ENCODE measurements at regions not wholly inside any gene's neighbourhood (a gene's known extent, or its start where the extent isn't known, plus 50 kb on each side); places are given as distances from the start of the nearest gene placed in this dataset.
A peak's percentile ranks its signal among the peaks of the same experiment; 100 is the strongest.

DNA sequence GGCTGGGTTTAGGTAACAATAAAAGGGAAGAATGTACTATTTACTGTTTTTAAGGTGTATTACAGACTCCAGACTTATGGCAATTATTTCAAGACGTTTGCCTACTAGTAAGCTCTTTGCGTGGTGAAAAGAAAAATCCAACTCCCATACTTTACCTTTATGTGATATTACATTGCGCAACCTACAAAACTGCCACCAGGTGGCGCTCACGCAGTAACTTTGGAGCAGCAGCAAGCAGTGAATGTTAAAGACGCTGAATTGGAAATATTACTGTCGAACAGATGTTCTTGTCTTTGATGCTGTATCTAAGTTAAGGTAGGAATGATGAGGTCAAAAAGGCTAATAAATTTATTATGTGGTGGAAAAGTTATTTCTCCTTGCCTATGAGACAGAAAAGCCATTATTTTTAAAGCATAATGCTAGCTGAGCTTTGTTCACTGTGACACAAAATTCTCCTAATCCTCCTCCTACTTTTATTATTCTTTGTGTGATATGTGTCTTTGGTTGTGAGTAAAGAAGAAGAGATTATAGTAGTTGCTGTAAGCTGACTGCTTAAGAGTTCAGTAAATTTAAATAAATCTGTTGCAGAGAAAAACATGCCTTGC is 1099.8 kb upstream of the TENM3 start:
- no peak overlapping the region for H3K9ac ChIP-seq (ENCODE audit: control insufficient read depth, insufficient read depth, low read length)
- H3K4me3 ChIP-seq: no peak overlapping the region
- ChIA-PET SMC1A (ENCODE audit: uncharacterized antibody, unreplicated experiment) (interaction anchor here (1.0 to 1.3 kb wide), 4 partner anchors 125 to 385 kb away, joined by 3 to 13 read pairs (median 5); no protein-coding TSS in a partner anchor), POLR2A (no interaction called here), CTCF (interaction anchor here (1.3 to 4.1 kb wide), 7 partner anchors 10 to 384 kb away, joined by 3 to 50 read pairs (median 4); no protein-coding TSS in a partner anchor), RAD21 (ENCODE audit: unreplicated experiment) (interaction anchor here (0.7 to 3.1 kb wide), 5 partner anchors 8 to 1782 kb away, joined by 3 to 22 read pairs (median 3); no protein-coding TSS in a partner anchor)
- intact Hi-C loops (cut with micrococcal nuclease; ENCODE audit: unreplicated experiment) (loop anchor here (1.0 to 10.0 kb wide), 5 partner anchors 159 to 1781 kb away; no protein-coding TSS in a partner anchor), in situ Hi-C loops (cut with MboI) (loop anchor here (5.0 kb wide), 1 partner anchor 389 kb away; no protein-coding TSS in a partner anchor)
- H2AFZ ChIP-seq (ENCODE audit: control insufficient read depth, low read depth, low read length): no peak overlapping the region
- DNase-seq (ENCODE audit: low read depth, low spot score) (peak; percentile 5), FAIRE-seq (peak; percentile 91), ATAC-seq (peak; percentile 90)
- no peak overlapping the region for H3K27ac ChIP-seq (ENCODE audit: control insufficient read depth, insufficient read depth)
- no TSS peak for BruUV-seq (replicated peaks)
- no peaks in the 10 kb centered on the region; a peak in 1 of 4 replicates for H3K27me3 ChIP-seq (replicated peaks in 1 of 2; ENCODE audit: control insufficient read depth in 2 of 2, insufficient read depth in 2 of 2, low read length in 1 of 2)
- H3K36me3 ChIP-seq (ENCODE audit: control insufficient read depth in 2 of 2, insufficient read depth in 2 of 2, low read length in 1 of 2): no peaks in the 10 kb centered on the region
- no peaks in the 10 kb centered on the region for H3K9me3 ChIP-seq (replicated peaks; ENCODE audit: control insufficient read depth, insufficient read depth, low read length)
- H3K4me2 ChIP-seq (ENCODE audit: control insufficient read depth, insufficient read depth): no peak overlapping the region
- H4K20me1 ChIP-seq (ENCODE audit: control insufficient read depth, insufficient read depth): no peaks in the 10 kb centered on the region
- 7% methylated on average over 7 of the region's 7 CpGs for WGBS (ENCODE audit: insufficient coverage, insufficient replicate concordance, low lambda C conversion rate, missing lambda C conversion rate)
- no peaks in the 10 kb centered on the region for H3K4me1 ChIP-seq (ENCODE audit: control insufficient read depth, insufficient read depth, low read length)
- H3K79me2 ChIP-seq (ENCODE audit: control insufficient read depth, insufficient read depth, low read length): no peaks in the 10 kb centered on the region
- TF ChIP-seq SUPT20H (IDR thresholded peaks at IDR 0.05; ENCODE audit: borderline replicate concordance, control insufficient read depth, low read depth, low read length) (no peak), CEBPB (IDR thresholded peaks at IDR 0.05; ENCODE audit: borderline replicate concordance in 1 of 2, low read depth in 2 of 2, low read length in 2 of 2) (peak in 1 of 2 experiments; percentile 57; a peak in 2 of 4 replicates), ASH2L (IDR thresholded peaks at IDR 0.05; ENCODE audit: borderline replicate concordance, low read depth) (no peak), KAT2A (conservative IDR thresholded peaks at IDR 0.05; ENCODE audit: control insufficient read depth, low read depth, low read length) (no peak), CHD1 (IDR thresholded peaks at IDR 0.05; ENCODE audit: low read depth, low read length) (no peak), WRNIP1 (IDR thresholded peaks at IDR 0.05; ENCODE audit: borderline replicate concordance, low read depth, low read length) (no peak), STAT1 (conservative IDR thresholded peaks at IDR 0.05) (no peak), ZNF384 (IDR thresholded peaks at IDR 0.05; ENCODE audit: borderline replicate concordance, low read depth, low read length) (no peak), RAD21 (IDR thresholded peaks at IDR 0.05; ENCODE audit: insufficient read depth, low read depth, low read length) (peak; percentile 95), SREBF2 (IDR thresholded peaks at IDR 0.05; ENCODE audit: low read length) (no peak), IKZF1 (conservative IDR thresholded peaks at IDR 0.05) (no peak)
- TF ChIP-seq, protein P1, sequence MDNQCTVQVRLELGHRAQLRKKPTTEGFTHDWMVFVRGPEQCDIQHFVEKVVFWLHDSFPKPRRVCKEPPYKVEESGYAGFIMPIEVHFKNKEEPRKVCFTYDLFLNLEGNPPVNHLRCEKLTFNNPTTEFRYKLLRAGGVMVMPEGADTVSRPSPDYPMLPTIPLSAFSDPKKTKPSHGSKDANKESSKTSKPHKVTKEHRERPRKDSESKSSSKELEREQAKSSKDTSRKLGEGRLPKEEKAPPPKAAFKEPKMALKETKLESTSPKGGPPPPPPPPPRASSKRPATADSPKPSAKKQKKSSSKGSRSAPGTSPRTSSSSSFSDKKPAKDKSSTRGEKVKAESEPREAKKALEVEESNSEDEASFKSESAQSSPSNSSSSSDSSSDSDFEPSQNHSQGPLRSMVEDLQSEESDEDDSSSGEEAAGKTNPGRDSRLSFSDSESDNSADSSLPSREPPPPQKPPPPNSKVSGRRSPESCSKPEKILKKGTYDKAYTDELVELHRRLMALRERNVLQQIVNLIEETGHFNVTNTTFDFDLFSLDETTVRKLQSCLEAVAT (IDR thresholded peaks at IDR 0.05): no peak
- TF ChIP-seq, protein P2, sequence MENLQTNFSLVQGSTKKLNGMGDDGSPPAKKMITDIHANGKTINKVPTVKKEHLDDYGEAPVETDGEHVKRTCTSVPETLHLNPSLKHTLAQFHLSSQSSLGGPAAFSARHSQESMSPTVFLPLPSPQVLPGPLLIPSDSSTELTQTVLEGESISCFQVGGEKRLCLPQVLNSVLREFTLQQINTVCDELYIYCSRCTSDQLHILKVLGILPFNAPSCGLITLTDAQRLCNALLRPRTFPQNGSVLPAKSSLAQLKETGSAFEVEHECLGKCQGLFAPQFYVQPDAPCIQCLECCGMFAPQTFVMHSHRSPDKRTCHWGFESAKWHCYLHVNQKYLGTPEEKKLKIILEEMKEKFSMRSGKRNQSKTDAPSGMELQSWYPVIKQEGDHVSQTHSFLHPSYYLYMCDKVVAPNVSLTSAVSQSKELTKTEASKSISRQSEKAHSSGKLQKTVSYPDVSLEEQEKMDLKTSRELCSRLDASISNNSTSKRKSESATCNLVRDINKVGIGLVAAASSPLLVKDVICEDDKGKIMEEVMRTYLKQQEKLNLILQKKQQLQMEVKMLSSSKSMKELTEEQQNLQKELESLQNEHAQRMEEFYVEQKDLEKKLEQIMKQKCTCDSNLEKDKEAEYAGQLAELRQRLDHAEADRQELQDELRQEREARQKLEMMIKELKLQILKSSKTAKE (IDR thresholded peaks at IDR 0.05; ENCODE audit: low read depth, poor library complexity, severe bottlenecking): no peak
- TF ChIP-seq, protein P3, sequence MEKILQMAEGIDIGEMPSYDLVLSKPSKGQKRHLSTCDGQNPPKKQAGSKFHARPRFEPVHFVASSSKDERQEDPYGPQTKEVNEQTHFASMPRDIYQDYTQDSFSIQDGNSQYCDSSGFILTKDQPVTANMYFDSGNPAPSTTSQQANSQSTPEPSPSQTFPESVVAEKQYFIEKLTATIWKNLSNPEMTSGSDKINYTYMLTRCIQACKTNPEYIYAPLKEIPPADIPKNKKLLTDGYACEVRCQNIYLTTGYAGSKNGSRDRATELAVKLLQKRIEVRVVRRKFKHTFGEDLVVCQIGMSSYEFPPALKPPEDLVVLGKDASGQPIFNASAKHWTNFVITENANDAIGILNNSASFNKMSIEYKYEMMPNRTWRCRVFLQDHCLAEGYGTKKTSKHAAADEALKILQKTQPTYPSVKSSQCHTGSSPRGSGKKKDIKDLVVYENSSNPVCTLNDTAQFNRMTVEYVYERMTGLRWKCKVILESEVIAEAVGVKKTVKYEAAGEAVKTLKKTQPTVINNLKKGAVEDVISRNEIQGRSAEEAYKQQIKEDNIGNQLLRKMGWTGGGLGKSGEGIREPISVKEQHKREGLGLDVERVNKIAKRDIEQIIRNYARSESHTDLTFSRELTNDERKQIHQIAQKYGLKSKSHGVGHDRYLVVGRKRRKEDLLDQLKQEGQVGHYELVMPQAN (conservative IDR thresholded peaks at IDR 0.05): no peak

All from GM12878 (cell line).